ENCODE measurements at regions not wholly inside any gene's neighbourhood (a gene's known extent, or its start where the extent isn't known, plus 50 kb on each side); places are given as distances from the start of the nearest gene placed in this dataset.

GRCh38 chr18:39772155-39772919 is 2182.7 kb upstream of the PIK3C3 start:
- Histone ChIP-seq H3K27me3 (ENCODE audit: low read depth) (no peaks in the 10 kb centered on the region), H3K4me1 (no peaks in the 10 kb centered on the region), H3K9me3 (no peaks in the 10 kb centered on the region), H3K4me3 (no peak overlapping the region), H3K36me3 (no peaks in the 10 kb centered on the region), H3K27ac (no peak overlapping the region)
- TF ChIP-seq, protein P1, sequence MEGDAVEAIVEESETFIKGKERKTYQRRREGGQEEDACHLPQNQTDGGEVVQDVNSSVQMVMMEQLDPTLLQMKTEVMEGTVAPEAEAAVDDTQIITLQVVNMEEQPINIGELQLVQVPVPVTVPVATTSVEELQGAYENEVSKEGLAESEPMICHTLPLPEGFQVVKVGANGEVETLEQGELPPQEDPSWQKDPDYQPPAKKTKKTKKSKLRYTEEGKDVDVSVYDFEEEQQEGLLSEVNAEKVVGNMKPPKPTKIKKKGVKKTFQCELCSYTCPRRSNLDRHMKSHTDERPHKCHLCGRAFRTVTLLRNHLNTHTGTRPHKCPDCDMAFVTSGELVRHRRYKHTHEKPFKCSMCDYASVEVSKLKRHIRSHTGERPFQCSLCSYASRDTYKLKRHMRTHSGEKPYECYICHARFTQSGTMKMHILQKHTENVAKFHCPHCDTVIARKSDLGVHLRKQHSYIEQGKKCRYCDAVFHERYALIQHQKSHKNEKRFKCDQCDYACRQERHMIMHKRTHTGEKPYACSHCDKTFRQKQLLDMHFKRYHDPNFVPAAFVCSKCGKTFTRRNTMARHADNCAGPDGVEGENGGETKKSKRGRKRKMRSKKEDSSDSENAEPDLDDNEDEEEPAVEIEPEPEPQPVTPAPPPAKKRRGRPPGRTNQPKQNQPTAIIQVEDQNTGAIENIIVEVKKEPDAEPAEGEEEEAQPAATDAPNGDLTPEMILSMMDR (IDR thresholded peaks at IDR 0.05): no peak
- DNase-seq (no peak), ATAC-seq (no peak)
- intact Hi-C loops (cut with DNase I): no loop called here

DNA sequence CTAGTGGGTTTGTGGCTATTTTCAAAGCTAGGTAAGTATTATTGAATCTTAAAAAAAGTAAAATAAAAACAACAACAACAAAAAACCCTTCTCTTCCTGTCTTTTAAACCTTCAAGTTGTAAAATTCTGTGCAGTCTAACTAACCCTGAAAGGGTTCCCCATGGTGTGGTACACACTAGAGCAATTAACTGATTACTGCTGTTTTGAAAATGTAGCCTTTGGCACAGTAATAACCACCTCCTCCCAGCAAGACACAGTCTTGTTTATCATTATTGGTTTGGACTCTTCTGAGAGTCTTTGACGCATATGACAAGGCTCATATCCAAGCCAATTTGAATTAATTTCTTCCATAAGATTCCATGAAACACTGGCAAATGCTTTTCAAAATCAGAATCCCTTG is 2184.6 kb upstream of the PIK3C3 start:
- TF ChIP-seq, protein P1 (IDR thresholded peaks at IDR 0.05): no peak
- Histone ChIP-seq H3K4me3 (no peak overlapping the region), H3K4me1 (no peaks in the 10 kb centered on the region), H3K9me3 (no peaks in the 10 kb centered on the region), H3K27ac (no peak overlapping the region), H3K27me3 (ENCODE audit: low read depth) (no peaks in the 10 kb centered on the region), H3K36me3 (no peaks in the 10 kb centered on the region)
- DNase-seq (no peak), ATAC-seq (no peak)
- intact Hi-C loops (cut with DNase I): no loop called here

- DNase-seq (no peak), ATAC-seq (no peak)
- no peak overlapping the region for H3K27ac ChIP-seq
- H3K36me3 ChIP-seq: no peaks in the 10 kb centered on the region
- no peak overlapping the region for H3K4me3 ChIP-seq
- H3K27me3 ChIP-seq (ENCODE audit: low read depth): no peaks in the 10 kb centered on the region
- H3K4me1 ChIP-seq: no peaks in the 10 kb centered on the region
- intact Hi-C loops (cut with DNase I): no loop called here
- TF ChIP-seq, protein P1 (IDR thresholded peaks at IDR 0.05): no peak
- no peaks in the 10 kb centered on the region for H3K9me3 ChIP-seq
These were observed 2190.2 kb upstream of the PIK3C3 start for GRCh38 chr18:39764873-39765272.

GRCh38 chr18:39761273-39761672 is 2193.8 kb upstream of the PIK3C3 start:
- Histone ChIP-seq H3K4me1 (no peaks in the 10 kb centered on the region), H3K4me3 (no peak overlapping the region), H3K27me3 (ENCODE audit: low read depth) (no peaks in the 10 kb centered on the region), H3K9me3 (no peaks in the 10 kb centered on the region), H3K27ac (no peak overlapping the region), H3K36me3 (no peaks in the 10 kb centered on the region)
- ATAC-seq (no peak), DNase-seq (no peak)
- TF ChIP-seq, protein P1 (IDR thresholded peaks at IDR 0.05): no peak
- intact Hi-C loops (cut with DNase I): no loop called here

GRCh38 chr18:39759926-39760325 is 2194.3 kb upstream of the CELF4 start:
- H3K9me3 ChIP-seq: no peaks in the 10 kb centered on the region
- intact Hi-C loops (cut with DNase I): no loop called here

More at GRCh38 chr18:39759926-39760325, 2194.3 kb upstream of the CELF4 start:
- TF ChIP-seq, protein P1 (IDR thresholded peaks at IDR 0.05): no peak
- Histone ChIP-seq H3K4me1 (no peaks in the 10 kb centered on the region), H3K27ac (no peak overlapping the region), H3K36me3 (no peaks in the 10 kb centered on the region), H3K4me3 (no peak overlapping the region), H3K27me3 (ENCODE audit: low read depth) (no peaks in the 10 kb centered on the region)
- no peak for DNase-seq
- ATAC-seq: no peak
